ENCODE measurements at regions not wholly inside any gene's neighbourhood (a gene's known extent, or its start where the extent isn't known, plus 50 kb on each side); places are given as distances from the start of the nearest gene placed in this dataset.
"Not testable (repeated sequence)": the region's sequence is repeated elsewhere in the genome, so short reads cannot be mapped to it uniquely, and the experiment has no call there.

DNA sequence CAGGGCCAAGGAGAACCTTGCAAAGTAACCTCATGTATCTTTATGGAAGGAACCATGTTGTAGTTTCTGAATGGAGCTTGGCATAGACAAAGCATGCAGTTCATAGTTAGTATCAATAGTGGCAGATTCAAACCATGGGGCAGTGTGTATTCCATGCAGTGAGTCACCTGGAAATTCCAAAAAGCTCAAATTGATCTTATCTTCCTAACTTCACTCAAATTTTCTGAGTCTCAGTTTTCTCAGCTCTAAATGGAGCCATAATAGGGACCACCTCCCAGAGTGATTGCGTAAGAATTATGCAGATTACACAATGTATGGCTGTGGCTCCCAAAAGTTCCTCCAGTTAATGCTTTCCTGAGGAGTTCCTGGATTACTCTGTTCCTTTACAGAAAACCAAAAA lies 549.9 kb upstream of the KLF4 start:
- POLR2A ChIA-PET: no interaction called here
- DNase-seq: no peak
- Mint-ChIP-seq H3K4me1 (no peaks in the 10 kb centered on the region), H3K4me3 (no peak overlapping the region), H3K36me3 (peaks cover 0 to 7% (median 2%) of the 10 kb centered on the region in 3 donors), H3K27me3 (peaks cover 0 to 2% (median 0%) of the 10 kb centered on the region in 5 donors), H3K27ac (no peak overlapping the region), H3K9me3 (peaks cover 6 to 31% (median 17%) of the 10 kb centered on the region in 9 donors)
- no peak for ATAC-seq

DNA sequence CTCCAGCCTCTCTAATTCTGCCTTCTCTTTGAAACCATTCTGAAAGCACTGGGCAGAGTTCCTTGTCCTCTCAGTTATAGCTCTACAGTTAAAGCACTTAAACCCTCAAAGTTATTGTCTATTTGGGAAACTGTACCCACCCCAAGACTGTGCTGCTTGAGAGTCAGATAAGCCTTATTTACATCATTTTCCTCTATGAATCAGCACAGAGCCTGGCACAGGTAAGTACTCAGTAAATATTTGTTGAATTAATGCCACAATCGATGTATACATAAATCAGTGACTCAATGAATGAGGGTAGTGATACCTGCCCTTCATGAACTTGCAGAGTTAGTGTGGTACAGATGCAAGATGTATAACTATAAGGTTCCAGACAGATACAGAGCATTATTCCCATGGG lies 549.4 kb upstream of the KLF4 start:
- DNase-seq (no peak), ATAC-seq (no peak)
- POLR2A ChIA-PET: no interaction called here
- Mint-ChIP-seq H3K36me3 (peaks cover 0 to 7% (median 2%) of the 10 kb centered on the region in 3 donors), H3K4me3 (no peak overlapping the region), H3K27ac (no peak overlapping the region), H3K9me3 (peaks cover 2 to 26% (median 13%) of the 10 kb centered on the region in 9 donors), H3K27me3 (peaks cover 0 to 3% (median 0%) of the 10 kb centered on the region in 5 donors), H3K4me1 (no peaks in the 10 kb centered on the region)

DNA sequence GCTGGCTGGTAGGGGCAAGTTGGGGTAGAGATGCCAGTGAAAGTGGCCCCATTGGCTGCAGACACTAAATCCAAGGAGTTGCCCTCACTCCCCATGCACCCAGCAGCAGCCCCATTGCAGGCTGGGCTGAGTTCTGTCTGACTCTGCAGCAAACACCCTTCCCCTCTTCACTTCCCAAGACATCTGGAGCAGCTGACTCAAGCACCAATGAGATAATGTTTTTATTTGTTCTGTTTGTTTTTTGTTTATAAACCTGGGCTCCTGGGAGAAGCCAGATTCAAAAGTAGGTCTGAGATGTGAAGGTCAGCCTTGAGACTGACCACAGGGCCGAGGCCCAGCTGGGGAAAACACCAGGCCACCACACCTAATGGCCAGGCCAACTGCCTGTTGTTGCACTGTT lies 545.9 kb upstream of the KLF4 start:
- ATAC-seq: no peak
- Mint-ChIP-seq H3K36me3 (peaks cover 0 to 6% (median 2%) of the 10 kb centered on the region in 3 donors), H3K9me3 (peaks cover 3 to 21% (median 10%) of the 10 kb centered on the region in 9 donors), H3K4me1 (no peaks in the 10 kb centered on the region), H3K4me3 (no peak overlapping the region), H3K27ac (no peak overlapping the region), H3K27me3 (peaks cover 0 to 10% (median 3%) of the 10 kb centered on the region in 5 donors)
- POLR2A ChIA-PET: no interaction called here
- no peak for DNase-seq

DNA sequence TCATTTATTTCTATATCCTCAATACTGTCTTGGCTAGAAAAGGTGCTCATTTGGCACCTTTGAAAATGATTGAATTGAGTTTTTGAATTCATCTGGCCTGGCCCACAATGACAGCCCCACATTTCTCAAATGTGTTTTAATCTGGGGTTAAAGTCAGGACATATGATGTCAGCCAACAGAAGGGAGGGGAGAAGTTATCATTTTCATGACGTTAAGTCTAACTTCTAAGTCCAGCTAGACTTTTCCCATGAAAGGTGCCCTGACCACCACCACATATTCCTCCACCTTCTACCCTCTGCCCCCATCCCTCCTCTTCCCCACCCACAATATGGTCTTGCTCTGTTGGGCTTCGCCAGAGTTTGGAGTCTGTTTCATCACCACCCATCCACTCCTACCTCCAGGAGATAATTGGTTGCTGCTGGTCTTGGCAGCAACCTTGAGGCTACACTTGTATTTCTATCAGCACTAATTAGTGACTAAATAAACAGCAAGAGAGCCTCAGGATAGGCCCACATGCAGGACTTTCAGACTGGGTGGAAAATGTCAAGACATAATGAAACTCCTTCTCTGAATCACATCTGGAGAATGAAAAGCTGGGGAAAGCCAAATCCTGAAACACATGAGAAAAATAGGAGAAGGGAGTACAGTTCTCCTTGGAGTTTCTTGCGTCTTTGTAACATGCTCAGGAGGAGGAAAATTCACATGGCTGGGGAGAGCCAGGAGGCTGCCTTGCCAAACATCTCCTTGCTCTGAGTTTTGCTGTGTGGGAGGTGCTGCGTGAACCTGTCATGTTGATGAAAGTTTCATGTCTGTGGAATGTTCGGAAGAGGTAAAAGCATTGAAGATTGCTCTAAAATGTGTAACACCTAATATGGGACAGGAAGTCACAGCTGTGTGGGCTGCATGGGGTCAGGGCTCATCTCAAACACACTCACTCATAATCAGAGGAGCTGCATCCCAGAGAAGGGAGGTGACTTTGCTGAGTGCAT lies 544.7 kb upstream of the KLF4 start:
- Mint-ChIP-seq H3K27me3 (peaks cover 0 to 10% (median 3%) of the 10 kb centered on the region in 5 donors), H3K4me3 (no peak overlapping the region), H3K4me1 (no peaks in the 10 kb centered on the region), H3K36me3 (peaks cover 0 to 6% (median 0%) of the 10 kb centered on the region in 3 donors), H3K9me3 (peaks cover 0 to 22% (median 11%) of the 10 kb centered on the region in 9 donors), H3K27ac (no peak overlapping the region)
- POLR2A ChIA-PET: no interaction called here
- no peak for ATAC-seq
- DNase-seq: no peak

DNA sequence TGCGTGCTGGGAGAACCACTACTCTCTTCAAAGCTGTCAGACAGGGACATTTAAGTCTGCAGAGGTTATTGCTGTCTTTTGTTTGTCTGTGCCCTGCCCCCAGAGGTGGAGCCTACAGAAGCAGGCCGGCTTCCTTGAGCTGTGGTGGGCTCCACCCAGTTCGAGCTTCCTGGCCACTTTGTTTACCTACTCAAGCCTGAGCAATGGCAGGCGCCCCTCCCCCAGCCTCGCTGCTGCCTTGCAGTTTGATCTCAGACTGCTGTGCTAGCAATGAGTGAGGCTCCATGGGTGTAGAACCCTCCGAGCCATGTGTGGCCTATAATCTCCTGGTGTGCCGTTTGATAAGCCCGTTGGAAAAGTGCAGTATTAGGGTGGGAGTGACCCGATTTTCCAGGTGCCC lies 542.5 kb upstream of the KLF4 start:
- POLR2A ChIA-PET, H3K4me3 Mint-ChIP-seq, H3K36me3 Mint-ChIP-seq, H3K4me1 Mint-ChIP-seq, DNase-seq, ATAC-seq, H3K27ac Mint-ChIP-seq: not testable (repeated sequence)
- H3K27me3 Mint-ChIP-seq: peaks cover 0 to 10% (median 3%) of the 10 kb centered on the region in 5 donors
- H3K9me3 Mint-ChIP-seq: peaks cover 0 to 22% (median 7%) of the 10 kb centered on the region in 9 donors

DNA sequence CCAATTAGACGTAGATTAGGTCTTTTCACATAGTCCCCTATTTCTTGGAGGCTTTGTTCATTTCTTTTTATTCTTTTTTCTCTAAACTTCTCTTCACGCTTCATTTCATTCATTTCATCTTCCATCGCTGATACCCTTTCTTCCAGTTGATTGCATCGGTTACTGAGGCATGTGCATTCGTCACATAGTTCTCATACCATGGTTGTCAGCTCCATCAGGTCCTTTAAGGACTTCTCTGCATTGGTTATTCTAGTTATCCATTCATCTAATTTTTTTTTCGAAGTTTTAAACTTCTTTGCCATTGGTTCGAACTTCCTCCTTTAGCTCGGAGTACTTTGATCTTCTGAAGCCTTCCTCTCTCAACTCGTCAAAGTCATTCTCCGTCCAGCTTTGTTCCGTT lies 541.7 kb upstream of the KLF4 start:
- H3K4me3 Mint-ChIP-seq, H3K27ac Mint-ChIP-seq, ATAC-seq, POLR2A ChIA-PET, DNase-seq, H3K36me3 Mint-ChIP-seq, H3K4me1 Mint-ChIP-seq: not testable (repeated sequence)
- Mint-ChIP-seq H3K27me3 (peaks cover 0 to 10% (median 3%) of the 10 kb centered on the region in 5 donors), H3K9me3 (peaks cover under 1 to 22% (median 7%) of the 10 kb centered on the region in 9 donors)

DNA sequence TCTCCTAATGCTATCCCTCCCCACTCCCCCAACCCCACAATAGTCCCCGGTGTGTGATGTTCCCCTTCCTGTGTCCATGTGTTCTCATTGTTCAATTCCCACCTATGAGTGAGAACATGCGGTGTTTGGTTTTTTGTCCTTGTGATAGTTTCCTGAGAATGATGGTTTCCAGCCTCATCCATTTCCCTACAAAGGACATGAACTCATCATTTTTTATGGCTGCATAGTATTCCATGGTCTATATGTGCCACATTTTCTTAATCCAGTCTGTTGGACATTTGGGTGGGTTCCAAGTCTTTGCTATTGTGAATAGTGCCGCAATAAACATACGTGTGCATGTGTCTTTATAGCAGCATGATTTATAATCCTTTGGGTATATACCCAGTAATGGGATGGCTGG lies 537.1 kb upstream of the KLF4 start:
- H3K36me3 Mint-ChIP-seq, DNase-seq, POLR2A ChIA-PET, H3K27ac Mint-ChIP-seq, H3K27me3 Mint-ChIP-seq, H3K4me1 Mint-ChIP-seq, H3K4me3 Mint-ChIP-seq, ATAC-seq: not testable (repeated sequence)
- H3K9me3 Mint-ChIP-seq: peaks cover 0 to 18% (median 4%) of the 10 kb centered on the region in 9 donors

DNA sequence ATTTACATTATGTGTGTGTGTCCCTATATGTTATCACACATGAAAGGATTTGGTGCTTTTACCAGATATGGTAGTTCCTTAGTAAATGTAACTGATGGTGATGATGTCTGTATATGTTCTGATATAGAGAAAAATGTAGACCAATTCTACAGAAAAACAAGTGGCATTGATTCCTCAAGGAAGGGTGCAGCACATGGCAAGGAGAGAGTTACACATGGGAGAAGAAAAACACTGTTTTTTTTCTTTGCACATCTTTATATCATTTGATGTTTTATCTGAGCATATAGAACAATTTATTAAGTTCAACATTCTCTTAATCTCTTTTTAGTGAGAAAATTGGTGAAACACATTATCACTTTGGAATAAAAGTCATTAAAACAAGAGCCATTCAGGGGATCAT lies 535.0 kb upstream of the KLF4 start:
- Mint-ChIP-seq H3K27me3 (no peaks in the 10 kb centered on the region), H3K4me3 (no peak overlapping the region), H3K4me1 (no peaks in the 10 kb centered on the region), H3K9me3 (peaks cover 0 to 21% (median 7%) of the 10 kb centered on the region in 9 donors), H3K27ac (no peak overlapping the region), H3K36me3 (no peaks in the 10 kb centered on the region)
- ATAC-seq (no peak), DNase-seq (no peak)
- POLR2A ChIA-PET: no interaction called here

DNA sequence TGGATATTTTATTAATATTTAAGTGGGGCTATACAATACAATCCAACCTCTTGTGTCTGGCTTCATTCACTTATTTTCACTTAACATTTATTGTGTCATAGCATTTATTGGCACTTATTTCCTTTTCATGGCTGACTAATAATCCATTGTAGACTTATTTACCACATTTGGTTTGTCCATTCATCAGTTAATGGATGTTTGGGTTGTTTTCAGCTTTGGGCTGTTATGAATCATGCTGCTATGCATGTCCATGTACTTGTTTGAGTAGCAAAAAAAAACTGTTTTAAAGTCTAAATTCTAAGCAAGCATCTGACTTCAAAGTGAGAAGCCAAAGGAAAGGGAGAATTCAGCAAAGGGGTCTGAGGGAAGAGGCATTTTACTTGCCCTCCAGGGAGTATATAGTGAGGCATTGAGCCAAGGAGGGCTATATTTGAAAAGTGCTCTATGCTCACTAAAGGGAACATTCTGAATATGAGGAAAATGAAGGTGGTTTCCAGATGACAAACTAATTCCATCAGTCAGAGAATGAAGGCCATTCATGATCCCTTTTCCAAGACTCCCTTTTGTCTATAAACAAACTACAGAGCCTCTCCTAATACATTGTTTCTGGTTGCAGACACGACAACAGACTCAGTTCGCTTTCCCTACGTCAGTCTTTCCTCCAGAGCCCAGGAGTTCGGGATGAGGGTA lies 532.8 kb upstream of the KLF4 start:
- POLR2A ChIA-PET: no interaction called here
- Mint-ChIP-seq H3K4me3 (no peak overlapping the region), H3K27ac (no peak overlapping the region), H3K9me3 (peaks cover 0 to 21% (median 4%) of the 10 kb centered on the region in 9 donors), H3K36me3 (peaks cover 0 to 3% (median 0%) of the 10 kb centered on the region in 3 donors), H3K27me3 (no peaks in the 10 kb centered on the region), H3K4me1 (no peaks in the 10 kb centered on the region)
- ATAC-seq (no peak), DNase-seq (no peak)

DNA sequence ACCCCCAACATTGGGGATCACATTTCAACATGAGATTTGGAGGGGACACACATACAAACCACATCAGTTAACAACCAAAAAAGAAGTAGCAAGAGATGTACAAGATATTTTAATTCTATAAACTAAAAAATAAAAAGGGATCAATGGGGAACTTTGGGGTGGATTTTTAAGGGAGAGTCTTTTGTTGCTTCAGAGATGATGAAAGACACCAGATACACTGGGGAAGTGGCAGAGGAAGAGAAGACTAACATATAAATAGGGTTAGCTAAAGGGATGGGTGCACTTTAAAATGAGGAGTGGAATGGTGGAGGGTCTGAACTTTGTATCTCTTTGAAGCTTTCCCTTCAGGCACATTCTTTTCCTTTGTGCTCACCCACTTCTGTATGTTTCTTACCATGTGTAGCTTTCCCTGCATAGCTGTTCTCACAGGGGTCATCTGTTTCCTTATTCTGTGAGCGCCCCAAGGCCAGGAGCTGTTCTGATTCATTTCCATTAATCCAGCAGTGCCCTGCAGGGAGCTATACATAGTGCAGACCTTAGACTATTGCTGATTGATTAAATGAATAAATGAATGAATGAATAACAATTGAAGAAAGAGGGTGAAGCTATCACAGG lies 531.6 kb upstream of the KLF4 start:
- Mint-ChIP-seq H3K27me3 (no peaks in the 10 kb centered on the region), H3K4me1 (peaks cover 0 to 2% (median 0%) of the 10 kb centered on the region in 4 donors), H3K9me3 (peaks cover 0 to 21% (median 4%) of the 10 kb centered on the region in 9 donors), H3K36me3 (peaks cover 0 to 3% (median 0%) of the 10 kb centered on the region in 3 donors), H3K4me3 (no peak overlapping the region), H3K27ac (no peak overlapping the region)
- no peak for ATAC-seq
- POLR2A ChIA-PET: no interaction called here
- DNase-seq: no peak

DNA sequence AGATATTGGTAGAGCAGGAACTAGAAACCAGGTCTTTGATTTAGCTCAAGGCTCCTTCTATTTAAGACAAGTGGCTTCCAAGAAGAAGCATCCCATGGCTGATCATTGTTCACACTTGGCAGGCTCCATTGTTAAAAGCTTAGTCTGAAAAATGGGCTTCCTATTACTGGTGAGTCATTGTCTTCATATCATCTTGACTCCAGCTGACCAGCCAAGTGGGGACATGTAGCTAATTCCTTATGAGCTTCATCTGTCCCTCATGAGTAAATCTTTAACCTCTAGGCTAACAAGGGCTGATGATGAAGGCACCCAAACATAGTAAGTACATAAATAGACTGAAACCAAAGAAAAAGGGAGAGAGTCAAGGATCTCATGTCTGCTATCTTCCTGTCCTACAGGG lies 530.3 kb upstream of the KLF4 start:
- Mint-ChIP-seq H3K27ac (no peak overlapping the region), H3K36me3 (peaks cover 0 to 3% (median 0%) of the 10 kb centered on the region in 3 donors), H3K27me3 (no peaks in the 10 kb centered on the region), H3K9me3 (peaks cover 0 to 15% (median 5%) of the 10 kb centered on the region in 9 donors), H3K4me3 (no peak overlapping the region), H3K4me1 (peaks cover 0 to 4% (median 0%) of the 10 kb centered on the region in 4 donors)
- ATAC-seq (no peak), DNase-seq (no peak)
- POLR2A ChIA-PET: no interaction called here

DNA sequence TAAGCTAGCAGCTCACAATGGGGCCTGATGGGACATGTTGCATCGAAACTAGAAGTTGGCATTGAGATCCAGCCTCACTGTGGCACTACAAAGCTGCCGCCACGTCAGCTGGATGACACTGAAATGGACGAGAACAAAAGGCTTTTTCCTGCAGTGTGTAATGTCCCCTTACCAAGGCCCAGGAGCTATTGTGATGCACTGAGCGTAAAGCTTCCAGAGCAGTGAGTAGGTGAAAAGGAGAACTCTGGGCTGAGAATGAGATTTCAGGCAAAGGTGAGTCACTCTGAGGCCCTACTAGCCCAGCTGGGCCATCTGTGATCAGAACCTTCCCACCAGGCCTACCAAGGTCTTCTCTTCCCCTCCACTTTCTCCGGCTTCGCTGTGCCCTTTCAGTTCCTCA lies 528.1 kb upstream of the KLF4 start:
- H3K4me1 Mint-ChIP-seq: peaks cover 0 to 12% (median 0%) of the 10 kb centered on the region in 4 donors
- POLR2A ChIA-PET: no interaction called here
- H3K27me3 Mint-ChIP-seq: no peaks in the 10 kb centered on the region
- H3K27ac Mint-ChIP-seq: no peak overlapping the region
- peaks cover 0 to 15% (median 5%) of the 10 kb centered on the region in 9 donors for H3K9me3 Mint-ChIP-seq
- DNase-seq: no peak
- peaks cover 0 to 3% (median 0%) of the 10 kb centered on the region in 3 donors for H3K36me3 Mint-ChIP-seq
- no peak overlapping the region for H3K4me3 Mint-ChIP-seq
- ATAC-seq: no peak

DNA sequence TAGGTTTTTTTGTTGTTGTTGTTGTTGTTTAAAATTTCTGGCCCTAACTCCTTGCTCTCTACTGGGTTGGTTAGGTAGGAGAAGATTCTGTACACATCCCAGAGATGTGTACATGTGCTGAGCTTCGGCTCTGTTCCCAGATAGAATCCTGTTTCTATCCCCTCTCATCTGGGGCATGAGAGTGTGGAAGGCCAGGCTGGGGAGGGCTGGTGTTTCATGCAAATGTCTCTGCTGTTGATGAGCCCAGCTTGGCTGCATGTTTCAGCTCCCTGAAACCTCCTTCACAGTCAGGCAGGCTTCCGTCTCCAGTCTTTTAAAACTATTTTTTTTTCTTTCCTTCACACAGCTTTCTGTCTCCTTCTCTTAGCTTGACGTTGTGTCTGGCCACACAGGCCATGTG lies 526.9 kb upstream of the KLF4 start:
- DNase-seq (no peak), ATAC-seq (no peak)
- Mint-ChIP-seq H3K4me3 (no peak overlapping the region), H3K9me3 (peaks cover 0 to 17% (median 5%) of the 10 kb centered on the region in 9 donors), H3K27me3 (no peaks in the 10 kb centered on the region), H3K4me1 (peaks cover 0 to 20% (median 0%) of the 10 kb centered on the region in 4 donors), H3K27ac (no peak overlapping the region), H3K36me3 (peaks cover 0 to 3% (median 0%) of the 10 kb centered on the region in 3 donors)
- POLR2A ChIA-PET: no interaction called here
